HL-60 (cell line): ENCODE measurements at regions not wholly inside any gene's neighbourhood (a gene's known extent, or its start where the extent isn't known, plus 50 kb on each side); places are given as distances from the start of the nearest gene placed in this dataset.

Experiments used
- DNase-seq, 2 experiments: peaks; one replicate each; pipeline ENCODE4 v3.0.0-alpha.2; 2010 to 2020; ENCODE audit warnings: low read depth in 1 of 2, low spot score in 1 of 2
- H3K27ac ChIP-seq: fragments of 250-450 bp; sonication (Bioruptor Pico); replicated peaks from 2 replicates; pipeline ENCODE4 v1.5.1; 2020; ENCODE audit warnings: mild to moderate bottlenecking, moderate library complexity
- H3K27me3 ChIP-seq: fragments of 250-450 bp; sonication (Bioruptor Pico); 2 replicates; pipeline ENCODE4 v1.5.1; 2021; ENCODE audit warnings: mild to moderate bottlenecking, moderate library complexity; ENCODE audit not compliant: insufficient read depth, poor library complexity, severe bottlenecking
- H3K4me3 ChIP-seq: replicated peaks from 2 replicates; pipeline ENCODE4 v1.5.1; 2011; ENCODE audit warnings: mild to moderate bottlenecking, control low read depth, low read length; ENCODE audit not compliant: insufficient read depth
- CTCF ChIP-seq: IDR thresholded peaks from one replicate; pipeline ENCODE4 v1.5.1; 2011; ENCODE audit warnings: low read length, control low read depth, inconsistent platforms; ENCODE audit not compliant: insufficient read depth
- GABPA ChIP-seq: IDR thresholded peaks from 2 replicates; pipeline ENCODE4 v1.6.1; 2012; ENCODE audit warnings: low read depth
- POLR2AphosphoS5 ChIP-seq: IDR thresholded peaks from 2 replicates; pipeline ENCODE4 v1.6.1; 2012; ENCODE audit warnings: low read depth
- SPI1 ChIP-seq: IDR thresholded peaks from 2 replicates; pipeline ENCODE4 v1.6.1; 2012; ENCODE audit warnings: low read depth, mild to moderate bottlenecking, borderline replicate concordance
- TF ChIP-seq, protein P1 (sequence below): IDR thresholded peaks from 2 replicates; pipeline ENCODE4 v1.6.1; 2012; ENCODE audit warnings: low read depth; ENCODE audit not compliant: insufficient replicate concordance

DNA sequence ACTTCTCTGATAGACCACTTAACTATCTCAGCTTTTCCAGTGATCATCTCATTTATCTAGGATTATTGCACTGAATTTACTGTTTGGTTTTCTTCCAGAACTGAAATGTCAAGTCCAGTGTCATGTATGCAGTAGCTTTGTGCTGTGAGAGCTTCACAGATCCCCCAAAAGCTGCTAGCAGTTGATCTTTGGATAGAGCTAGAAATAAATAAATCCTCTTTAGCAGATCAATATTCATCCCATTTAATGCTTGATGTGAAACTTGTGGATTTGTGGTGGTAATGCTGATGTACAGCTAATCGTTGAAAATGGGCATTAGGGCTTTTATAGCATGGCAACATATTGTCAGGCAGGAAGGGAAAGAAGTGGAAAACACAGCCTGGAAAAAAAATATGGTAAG, 509.6 kb upstream of the FAM241A start:
- DNase-seq: no peak
- no peaks in the 10 kb centered on the region for H3K27me3 ChIP-seq
- TF ChIP-seq GABPA (no peak), CTCF (no peak), SPI1 (no peak), POLR2AphosphoS5 (no peak)
- TF ChIP-seq, protein P1, sequence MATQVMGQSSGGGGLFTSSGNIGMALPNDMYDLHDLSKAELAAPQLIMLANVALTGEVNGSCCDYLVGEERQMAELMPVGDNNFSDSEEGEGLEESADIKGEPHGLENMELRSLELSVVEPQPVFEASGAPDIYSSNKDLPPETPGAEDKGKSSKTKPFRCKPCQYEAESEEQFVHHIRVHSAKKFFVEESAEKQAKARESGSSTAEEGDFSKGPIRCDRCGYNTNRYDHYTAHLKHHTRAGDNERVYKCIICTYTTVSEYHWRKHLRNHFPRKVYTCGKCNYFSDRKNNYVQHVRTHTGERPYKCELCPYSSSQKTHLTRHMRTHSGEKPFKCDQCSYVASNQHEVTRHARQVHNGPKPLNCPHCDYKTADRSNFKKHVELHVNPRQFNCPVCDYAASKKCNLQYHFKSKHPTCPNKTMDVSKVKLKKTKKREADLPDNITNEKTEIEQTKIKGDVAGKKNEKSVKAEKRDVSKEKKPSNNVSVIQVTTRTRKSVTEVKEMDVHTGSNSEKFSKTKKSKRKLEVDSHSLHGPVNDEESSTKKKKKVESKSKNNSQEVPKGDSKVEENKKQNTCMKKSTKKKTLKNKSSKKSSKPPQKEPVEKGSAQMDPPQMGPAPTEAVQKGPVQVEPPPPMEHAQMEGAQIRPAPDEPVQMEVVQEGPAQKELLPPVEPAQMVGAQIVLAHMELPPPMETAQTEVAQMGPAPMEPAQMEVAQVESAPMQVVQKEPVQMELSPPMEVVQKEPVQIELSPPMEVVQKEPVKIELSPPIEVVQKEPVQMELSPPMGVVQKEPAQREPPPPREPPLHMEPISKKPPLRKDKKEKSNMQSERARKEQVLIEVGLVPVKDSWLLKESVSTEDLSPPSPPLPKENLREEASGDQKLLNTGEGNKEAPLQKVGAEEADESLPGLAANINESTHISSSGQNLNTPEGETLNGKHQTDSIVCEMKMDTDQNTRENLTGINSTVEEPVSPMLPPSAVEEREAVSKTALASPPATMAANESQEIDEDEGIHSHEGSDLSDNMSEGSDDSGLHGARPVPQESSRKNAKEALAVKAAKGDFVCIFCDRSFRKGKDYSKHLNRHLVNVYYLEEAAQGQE: no peak
- H3K4me3 ChIP-seq: no peak overlapping the region
- H3K27ac ChIP-seq: no peak overlapping the region

GRCh38 chr4:111636961-111637585, 508.2 kb upstream of the FAM241A start:
- no peak overlapping the region for H3K27ac ChIP-seq
- no peak overlapping the region for H3K4me3 ChIP-seq
- TF ChIP-seq, protein P1: no peak
- TF ChIP-seq CTCF (no peak), GABPA (no peak), POLR2AphosphoS5 (no peak), SPI1 (no peak)
- no peak for DNase-seq
- no peaks in the 10 kb centered on the region for H3K27me3 ChIP-seq

GRCh38 chr4:111639120-111639690, 506.0 kb upstream of the FAM241A start:
- DNase-seq: no peak
- no peak overlapping the region for H3K4me3 ChIP-seq
- H3K27me3 ChIP-seq: no peaks in the 10 kb centered on the region
- TF ChIP-seq CTCF: no peak
- no peak for TF ChIP-seq SPI1
- no peak overlapping the region for H3K27ac ChIP-seq

DNA sequence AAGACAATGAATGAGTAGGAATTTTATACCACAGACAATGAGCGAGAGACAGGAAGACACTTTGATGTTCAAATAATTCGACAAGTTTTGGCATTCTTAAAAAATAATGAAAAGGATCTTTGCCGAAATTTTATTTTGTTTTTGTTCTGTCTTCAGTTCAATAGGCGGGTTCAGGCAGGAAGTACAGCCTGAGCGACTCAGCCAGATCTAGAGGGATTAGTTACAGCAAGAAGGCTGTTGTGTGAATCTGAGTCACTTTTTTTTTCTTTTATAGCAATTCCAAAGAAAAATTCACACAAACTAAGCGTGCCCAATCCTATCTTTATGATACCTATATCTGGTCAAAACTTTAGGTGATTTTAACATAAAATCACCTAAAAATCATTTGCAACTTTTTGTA, 505.4 kb upstream of the FAM241A start:
- Histone ChIP-seq H3K27ac (no peak overlapping the region), H3K27me3 (no peaks in the 10 kb centered on the region), H3K4me3 (no peak overlapping the region)
- TF ChIP-seq, protein P1: no peak
- no peak for TF ChIP-seq POLR2AphosphoS5
- DNase-seq: no peak
